Neural crest cell (in vitro differentiated cells): ENCODE measurements at regions not wholly inside any gene's neighbourhood (a gene's known extent, or its start where the extent isn't known, plus 50 kb on each side); places are given as distances from the start of the nearest gene placed in this dataset.

Experiments
- DNase-seq: peaks from one replicate; pipeline ENCODE4 v3.0.0; 2021; ENCODE audit warnings: low read depth, mixed read lengths, low spot score
- H3K27ac Mint-ChIP-seq: one replicate; pipeline ENCODE4 v1.8.0; 2021; ENCODE audit warnings: mild to moderate bottlenecking, mixed read lengths; ENCODE audit not compliant: unreplicated experiment
- H3K27me3 Mint-ChIP-seq: 2 replicates; pipeline ENCODE4 v1.8.0; 2021; ENCODE audit warnings: low read depth, mild to moderate bottlenecking, mixed read lengths
- H3K36me3 Mint-ChIP-seq: 2 replicates; pipeline ENCODE4 v1.8.0; 2021; ENCODE audit warnings: low read depth, mild to moderate bottlenecking, mixed read lengths
- H3K4me1 Mint-ChIP-seq: 2 replicates; pipeline ENCODE4 v1.8.0; 2021; ENCODE audit warnings: mixed read lengths
- H3K4me3 Mint-ChIP-seq: one replicate; pipeline ENCODE4 v1.8.0; 2021; ENCODE audit warnings: mild to moderate bottlenecking, mixed read lengths
- H3K9me3 Mint-ChIP-seq: 2 replicates; pipeline ENCODE4 v1.8.0; 2021; ENCODE audit warnings: mixed read lengths
- TF ChIP-seq, protein P1 (sequence below): fragments of 200-600 bp; sonication (generic); conservative IDR thresholded peaks from 2 replicates; pipeline ENCODE4 v1.5.0; 2021; ENCODE audit warnings: antibody characterized with exemption, mild to moderate bottlenecking

DNA sequence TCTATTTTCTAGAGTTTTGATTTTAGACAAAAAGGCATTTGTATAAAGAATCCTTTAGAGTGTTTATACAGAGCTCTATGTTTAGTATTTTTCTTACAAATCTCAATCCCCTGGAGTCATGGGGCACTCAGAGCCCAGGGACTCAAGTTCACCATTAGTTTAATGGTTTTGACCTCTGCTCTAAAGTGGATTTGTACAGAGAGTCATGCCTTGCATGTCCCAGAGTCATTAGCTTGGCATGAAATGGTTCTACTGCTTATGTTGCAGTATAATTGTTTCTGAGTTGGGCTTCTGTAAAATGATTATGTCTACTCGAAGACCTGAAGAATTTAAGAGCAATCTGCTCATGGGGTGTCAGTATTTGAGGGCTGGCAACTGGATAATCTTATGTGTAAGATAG is 406.2 kb downstream of the DLEU7 start:
- no peak for DNase-seq
- H3K4me3 Mint-ChIP-seq = no peak overlapping the region
- H3K27me3 Mint-ChIP-seq = no peaks in the 10 kb centered on the region
- no peaks in the 10 kb centered on the region for H3K4me1 Mint-ChIP-seq
- no peak overlapping the region for H3K27ac Mint-ChIP-seq
- peaks cover 5% of the 10 kb centered on the region for H3K9me3 Mint-ChIP-seq
- TF ChIP-seq, protein P1, sequence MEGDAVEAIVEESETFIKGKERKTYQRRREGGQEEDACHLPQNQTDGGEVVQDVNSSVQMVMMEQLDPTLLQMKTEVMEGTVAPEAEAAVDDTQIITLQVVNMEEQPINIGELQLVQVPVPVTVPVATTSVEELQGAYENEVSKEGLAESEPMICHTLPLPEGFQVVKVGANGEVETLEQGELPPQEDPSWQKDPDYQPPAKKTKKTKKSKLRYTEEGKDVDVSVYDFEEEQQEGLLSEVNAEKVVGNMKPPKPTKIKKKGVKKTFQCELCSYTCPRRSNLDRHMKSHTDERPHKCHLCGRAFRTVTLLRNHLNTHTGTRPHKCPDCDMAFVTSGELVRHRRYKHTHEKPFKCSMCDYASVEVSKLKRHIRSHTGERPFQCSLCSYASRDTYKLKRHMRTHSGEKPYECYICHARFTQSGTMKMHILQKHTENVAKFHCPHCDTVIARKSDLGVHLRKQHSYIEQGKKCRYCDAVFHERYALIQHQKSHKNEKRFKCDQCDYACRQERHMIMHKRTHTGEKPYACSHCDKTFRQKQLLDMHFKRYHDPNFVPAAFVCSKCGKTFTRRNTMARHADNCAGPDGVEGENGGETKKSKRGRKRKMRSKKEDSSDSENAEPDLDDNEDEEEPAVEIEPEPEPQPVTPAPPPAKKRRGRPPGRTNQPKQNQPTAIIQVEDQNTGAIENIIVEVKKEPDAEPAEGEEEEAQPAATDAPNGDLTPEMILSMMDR = no peak
- H3K36me3 Mint-ChIP-seq = no peaks in the 10 kb centered on the region

DNA sequence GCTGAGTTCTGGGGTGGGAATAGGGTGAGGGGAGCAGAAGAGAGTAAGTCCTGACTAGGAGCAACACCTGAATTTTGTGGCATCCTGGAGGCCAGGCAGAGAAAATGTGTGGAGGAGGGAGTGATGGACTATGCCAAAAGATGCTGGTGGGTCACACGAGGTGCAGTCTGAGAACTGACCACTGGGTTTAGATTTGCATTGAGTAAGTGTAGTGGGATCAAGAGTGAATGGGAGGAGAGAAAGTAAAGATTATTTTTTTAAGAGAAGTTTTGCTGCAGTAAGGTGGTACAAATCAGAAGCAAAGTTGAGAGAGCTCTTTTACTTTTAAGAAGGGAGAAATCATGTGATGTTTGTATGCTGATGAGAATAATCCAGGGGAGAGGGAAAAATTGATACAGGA is 405.1 kb downstream of the DLEU7 start:
- Mint-ChIP-seq H3K36me3 (no peaks in the 10 kb centered on the region), H3K27ac (no peak overlapping the region), H3K4me1 (no peaks in the 10 kb centered on the region), H3K4me3 (no peak overlapping the region), H3K27me3 (no peaks in the 10 kb centered on the region), H3K9me3 (peaks cover 5% of the 10 kb centered on the region)
- TF ChIP-seq, protein P1 = no peak
- DNase-seq = no peak

DNA sequence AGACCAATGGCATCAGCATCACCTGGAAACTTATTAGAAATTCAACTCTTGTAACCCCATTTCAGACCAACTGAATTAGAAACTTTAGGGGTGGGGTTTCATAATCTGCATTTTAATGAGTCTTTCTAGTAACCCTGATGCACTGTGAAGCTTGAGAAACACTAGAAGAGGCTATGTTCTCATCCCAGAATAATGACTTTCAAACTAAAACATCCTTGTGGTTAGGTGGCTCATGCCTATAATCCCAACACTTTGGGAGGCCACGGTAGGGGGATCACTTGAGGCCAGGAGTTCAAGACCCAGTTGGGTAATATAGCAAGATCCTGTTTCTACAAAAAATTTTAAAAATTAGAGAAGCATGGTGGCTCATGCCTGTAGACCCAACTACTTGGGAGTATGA is 402.4 kb downstream of the DLEU7 start:
- Mint-ChIP-seq H3K27ac (no peak overlapping the region), H3K4me1 (peaks cover 4% of the 10 kb centered on the region), H3K9me3 (peaks cover 2% of the 10 kb centered on the region), H3K4me3 (no peak overlapping the region), H3K27me3 (no peaks in the 10 kb centered on the region), H3K36me3 (no peaks in the 10 kb centered on the region)
- no peak for DNase-seq
- TF ChIP-seq, protein P1 = no peak

DNA sequence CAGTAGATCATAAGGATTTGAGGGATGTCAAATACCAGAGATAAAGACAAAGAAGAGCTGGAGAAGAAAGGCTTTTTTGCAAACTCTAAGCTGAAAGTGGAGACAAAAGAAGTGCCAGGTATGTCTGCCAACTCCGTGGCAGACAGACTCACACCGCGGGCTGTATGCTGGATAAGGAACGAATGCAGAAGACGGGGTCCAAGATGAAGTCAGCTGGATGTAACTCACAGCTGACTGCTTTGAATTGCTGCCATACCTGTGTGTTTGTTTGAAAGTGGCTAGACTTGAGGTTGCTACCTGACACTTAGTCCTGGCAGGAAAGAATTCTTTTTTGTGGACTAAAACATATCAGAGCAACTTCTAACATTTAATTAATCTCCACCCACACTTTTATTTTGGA is 398.8 kb downstream of the DLEU7 start:
- no peaks in the 10 kb centered on the region for H3K9me3 Mint-ChIP-seq
- peaks cover 4% of the 10 kb centered on the region for H3K4me1 Mint-ChIP-seq
- H3K27ac Mint-ChIP-seq = no peak overlapping the region
- H3K36me3 Mint-ChIP-seq = no peaks in the 10 kb centered on the region
- DNase-seq = no peak
- TF ChIP-seq, protein P1 = no peak
- H3K27me3 Mint-ChIP-seq = no peaks in the 10 kb centered on the region
- H3K4me3 Mint-ChIP-seq = no peak overlapping the region

DNA sequence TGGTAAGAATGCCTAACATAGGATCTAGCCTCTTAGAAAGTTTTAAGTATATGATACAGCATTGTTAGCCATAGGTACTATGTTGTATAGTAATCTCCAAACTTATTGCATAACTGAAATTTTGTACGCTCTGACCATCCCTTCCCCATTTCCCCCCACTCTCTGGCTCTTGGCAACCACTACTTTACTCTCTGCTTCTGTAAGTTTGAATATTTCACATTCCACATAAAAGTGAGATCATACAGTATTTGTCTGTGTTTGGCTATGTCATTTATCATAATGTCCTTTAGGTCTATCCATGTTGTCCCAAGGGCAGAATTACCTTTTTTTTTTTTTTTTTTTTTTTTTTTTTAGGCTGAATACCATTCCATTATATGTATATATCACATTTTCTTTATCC is 396.9 kb downstream of the DLEU7 start:
- TF ChIP-seq, protein P1 = no peak
- no peak for DNase-seq
- Mint-ChIP-seq H3K27ac (no peak overlapping the region), H3K36me3 (no peaks in the 10 kb centered on the region), H3K4me1 (peaks cover 4% of the 10 kb centered on the region), H3K9me3 (no peaks in the 10 kb centered on the region), H3K27me3 (no peaks in the 10 kb centered on the region), H3K4me3 (no peak overlapping the region)

DNA sequence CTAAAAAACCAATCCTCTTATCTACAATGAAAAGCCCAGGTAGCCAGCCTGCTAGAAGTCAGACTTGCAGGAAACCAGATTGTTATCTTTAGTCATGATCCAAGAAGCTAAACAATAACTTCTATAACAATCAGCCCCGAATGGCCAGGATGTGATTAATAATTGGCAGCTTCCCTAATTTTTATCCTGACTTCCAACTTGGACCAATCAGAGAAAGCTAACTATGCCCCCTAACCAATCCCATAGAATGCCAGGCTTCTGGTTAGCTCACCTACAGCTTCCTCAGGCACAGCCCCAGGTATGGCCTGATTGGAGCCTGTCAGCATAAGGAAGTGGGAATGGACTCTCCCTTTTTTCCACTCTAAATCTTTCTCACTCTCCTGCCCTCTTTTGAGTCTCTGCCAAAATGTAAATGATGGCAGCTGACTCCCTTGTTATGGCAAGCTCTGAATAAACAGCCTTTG is 394.9 kb downstream of the DLEU7 start:
- no peak overlapping the region for H3K4me3 Mint-ChIP-seq
- H3K27ac Mint-ChIP-seq = no peak overlapping the region
- TF ChIP-seq, protein P1 = no peak
- no peaks in the 10 kb centered on the region for H3K27me3 Mint-ChIP-seq
- no peak for DNase-seq
- H3K4me1 Mint-ChIP-seq = peaks cover 4% of the 10 kb centered on the region
- H3K36me3 Mint-ChIP-seq = no peaks in the 10 kb centered on the region
- H3K9me3 Mint-ChIP-seq = no peaks in the 10 kb centered on the region
